Suprapubic skin (tissue), 4 donors: ENCODE measurements at regions not wholly inside any gene's neighbourhood (a gene's known extent, or its start where the extent isn't known, plus 50 kb on each side); places are given as distances from the start of the nearest gene placed in this dataset.

ENCODE experiments used
- CTCF ChIP-seq, 2 donors: fragments of 200-600 bp in 1 of 2; fragments of 450-650 bp in 1 of 2; sonication (generic) in 1 of 2; IDR thresholded peaks; one replicate each; pipeline ENCODE4 v1.5.1; 2016 to 2019; ENCODE audit warnings: antibody characterized with exemption in 2 of 2, mild to moderate bottlenecking in 1 of 2, moderate library complexity in 1 of 2
- POLR2A ChIP-seq, 2 donors: fragments of 450-650 bp; IDR thresholded peaks; one replicate each; pipeline ENCODE4 v1.6.1; 2017; ENCODE audit warnings: antibody characterized with exemption in 2 of 2, mild to moderate bottlenecking in 2 of 2, moderate library complexity in 2 of 2
- POLR2AphosphoS5 ChIP-seq, 3 donors: sonication (generic); formaldehyde crosslinking; IDR thresholded peaks; one replicate each; pipeline ENCODE4 v1.6.1; 2017; ENCODE audit warnings: antibody characterized with exemption in 3 of 3

DNA sequence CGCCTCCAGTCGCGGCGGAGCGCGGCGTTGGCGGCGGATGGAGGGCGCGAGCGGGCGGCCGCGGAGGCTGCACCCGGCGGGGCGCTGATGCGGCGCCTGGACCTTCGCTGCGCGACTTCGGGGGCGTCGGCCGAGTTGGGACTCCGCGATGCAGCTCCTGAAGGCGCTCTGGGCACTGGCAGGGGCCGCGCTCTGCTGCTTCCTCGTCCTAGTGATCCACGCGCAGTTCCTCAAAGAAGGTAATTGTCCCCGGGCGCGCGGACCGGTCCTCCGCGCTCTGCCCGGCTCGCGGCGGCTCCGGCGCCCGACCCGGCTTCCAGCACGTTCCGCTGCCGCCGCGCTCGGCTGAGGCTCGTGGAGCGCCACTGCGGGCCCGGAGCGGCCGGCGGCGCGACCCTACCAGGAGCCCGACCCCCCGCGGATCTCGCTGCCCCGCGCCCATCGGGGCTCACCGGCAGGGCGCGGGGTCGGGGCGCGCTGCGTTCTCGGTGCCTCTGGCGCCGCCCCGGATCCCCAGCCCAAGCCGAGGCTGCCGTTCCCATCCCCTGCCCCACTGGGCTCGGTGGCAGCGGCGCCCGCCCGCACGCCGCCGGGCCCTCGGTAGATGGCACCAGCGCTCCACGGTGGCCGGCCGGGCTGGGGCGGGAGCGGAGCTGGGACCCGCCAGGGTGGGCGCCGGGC is 1251.2 kb downstream of the BRD1 start:
- TF ChIP-seq POLR2A (IDR thresholded peaks at IDR 0.05), result no peak
- TF ChIP-seq CTCF (IDR thresholded peaks at IDR 0.05), result peak in 1 of 2 donors; percentile 41
- no peak for TF ChIP-seq POLR2AphosphoS5 (IDR thresholded peaks at IDR 0.05)
